GM20000 (cell line): ENCODE measurements at regions not wholly inside any gene's neighbourhood (a gene's known extent, or its start where the extent isn't known, plus 50 kb on each side); places are given as distances from the start of the nearest gene placed in this dataset.
A peak's percentile ranks its signal among the peaks of the same experiment; 100 is the strongest.

Experiments used
- DNase-seq: peaks from one replicate; pipeline ENCODE4 v3.0.0; 2012; ENCODE audit warnings: low spot score
- TF ChIP-seq, protein P1 (sequence below): IDR thresholded peaks from 2 replicates; pipeline ENCODE4 v1.5.1; 2012; ENCODE audit warnings: mild to moderate bottlenecking, control low read depth; ENCODE audit errors: extremely low read depth, missing control alignments

DNA sequence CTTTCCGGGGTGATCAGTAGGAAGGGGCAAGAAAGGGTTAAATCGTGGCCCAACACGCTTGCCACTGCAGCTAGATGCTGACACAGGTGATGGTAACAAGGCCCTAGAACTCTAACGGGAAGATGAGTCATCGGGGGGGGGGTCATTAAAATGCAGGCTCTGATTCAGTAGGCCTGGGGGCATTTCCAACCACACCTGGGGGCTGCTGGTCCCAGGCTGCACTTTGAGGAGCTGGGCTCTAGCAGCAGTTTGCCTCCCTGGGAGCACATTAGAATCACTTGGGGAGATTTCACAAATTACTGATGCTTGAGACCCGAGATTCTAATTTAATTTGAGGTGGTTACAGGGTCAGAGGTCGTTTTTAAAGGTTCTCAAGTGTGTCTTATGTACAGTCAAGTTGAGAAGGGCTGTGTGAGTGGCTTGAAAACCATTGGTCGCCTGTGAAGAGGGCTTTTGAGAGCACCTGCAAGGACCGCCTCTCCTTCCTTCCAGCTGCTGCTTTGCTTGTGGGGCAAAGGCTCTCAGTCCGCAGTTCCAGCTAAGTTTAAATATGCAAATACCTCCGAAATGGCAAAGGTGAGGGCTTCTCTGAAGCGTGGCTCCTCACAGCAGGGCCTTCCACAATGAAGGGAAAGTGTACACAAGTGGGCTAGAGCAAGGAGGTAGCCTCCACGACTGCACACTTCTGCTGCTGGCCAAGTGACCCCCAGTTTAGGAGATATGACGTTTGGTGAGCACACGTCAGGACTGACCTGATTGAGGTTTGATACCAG is 84.2 kb upstream of the KCNK12 start:
- TF ChIP-seq, protein P1, sequence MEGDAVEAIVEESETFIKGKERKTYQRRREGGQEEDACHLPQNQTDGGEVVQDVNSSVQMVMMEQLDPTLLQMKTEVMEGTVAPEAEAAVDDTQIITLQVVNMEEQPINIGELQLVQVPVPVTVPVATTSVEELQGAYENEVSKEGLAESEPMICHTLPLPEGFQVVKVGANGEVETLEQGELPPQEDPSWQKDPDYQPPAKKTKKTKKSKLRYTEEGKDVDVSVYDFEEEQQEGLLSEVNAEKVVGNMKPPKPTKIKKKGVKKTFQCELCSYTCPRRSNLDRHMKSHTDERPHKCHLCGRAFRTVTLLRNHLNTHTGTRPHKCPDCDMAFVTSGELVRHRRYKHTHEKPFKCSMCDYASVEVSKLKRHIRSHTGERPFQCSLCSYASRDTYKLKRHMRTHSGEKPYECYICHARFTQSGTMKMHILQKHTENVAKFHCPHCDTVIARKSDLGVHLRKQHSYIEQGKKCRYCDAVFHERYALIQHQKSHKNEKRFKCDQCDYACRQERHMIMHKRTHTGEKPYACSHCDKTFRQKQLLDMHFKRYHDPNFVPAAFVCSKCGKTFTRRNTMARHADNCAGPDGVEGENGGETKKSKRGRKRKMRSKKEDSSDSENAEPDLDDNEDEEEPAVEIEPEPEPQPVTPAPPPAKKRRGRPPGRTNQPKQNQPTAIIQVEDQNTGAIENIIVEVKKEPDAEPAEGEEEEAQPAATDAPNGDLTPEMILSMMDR = no peak
- DNase-seq = peak; percentile 73

GRCh38 chr2:47653902-47654789 is 83.4 kb upstream of the KCNK12 start:
- TF ChIP-seq, protein P1 = no peak
- DNase-seq = no peak

- TF ChIP-seq, protein P1 = no peak
- no peak for DNase-seq
These were observed 82.3 kb upstream of the KCNK12 start for GRCh38 chr2:47653036-47653435.

GRCh38 chr2:47652061-47652690 is 81.4 kb upstream of the KCNK12 start:
- DNase-seq = no peak
- TF ChIP-seq, protein P1 = no peak

DNA sequence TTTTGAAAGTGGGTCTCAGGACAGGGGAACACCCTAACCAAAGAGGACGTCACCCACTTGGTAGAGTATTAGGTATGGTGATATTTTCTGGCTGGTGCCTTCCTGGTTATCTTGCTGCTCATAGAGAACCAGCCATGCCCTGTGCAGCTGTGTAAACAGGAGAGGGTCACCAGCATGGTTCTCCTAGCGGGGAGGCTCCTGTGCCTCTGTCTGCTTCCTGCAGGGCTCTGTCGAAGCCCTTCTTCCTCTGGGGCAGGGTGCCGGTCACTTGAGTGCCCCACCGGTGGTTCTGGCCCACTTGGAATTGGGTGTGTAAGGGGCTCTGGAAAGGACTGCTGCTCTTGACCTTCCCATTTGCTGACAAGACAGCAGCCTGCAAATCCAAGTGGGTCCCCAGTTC is 80.5 kb upstream of the KCNK12 start:
- DNase-seq = no peak
- TF ChIP-seq, protein P1 = no peak

GRCh38 chr2:47650001-47650535 is 79.3 kb upstream of the KCNK12 start:
- DNase-seq = no peak
- TF ChIP-seq, protein P1 = no peak
